NT2/D1 (cell line): ENCODE measurements at regions not wholly inside any gene's neighbourhood (a gene's known extent, or its start where the extent isn't known, plus 50 kb on each side); places are given as distances from the start of the nearest gene placed in this dataset.

Experiments
- DNase-seq: peaks from one replicate; pipeline ENCODE4 v3.0.0-alpha.2; 2011; ENCODE audit warnings: low read depth, low spot score
- H3K27me3 ChIP-seq: 2 replicates; pipeline ENCODE4 v1.6.0; 2011; ENCODE audit warnings: mild to moderate bottlenecking; ENCODE audit not compliant: insufficient read length, insufficient read depth
- H3K36me3 ChIP-seq: 2 replicates; pipeline ENCODE4 v1.6.1; 2011; ENCODE audit warnings: mild to moderate bottlenecking, low read length, mixed read lengths; ENCODE audit not compliant: insufficient read depth, insufficient read length
- H3K4me1 ChIP-seq: 2 replicates; pipeline ENCODE4 v1.5.1; 2011; ENCODE audit not compliant: insufficient read depth, insufficient read length
- H3K4me3 ChIP-seq: 2 replicates; pipeline ENCODE4 v1.5.1; 2011; ENCODE audit warnings: low read depth; ENCODE audit not compliant: insufficient read length
- H3K9ac ChIP-seq: 2 replicates; pipeline ENCODE4 v1.6.0; 2011; ENCODE audit warnings: low read depth; ENCODE audit not compliant: insufficient read length
- H3K9me3 ChIP-seq: 2 replicates; pipeline ENCODE4 v1.5.1; 2011; ENCODE audit warnings: mild to moderate bottlenecking, low read length; ENCODE audit not compliant: insufficient read depth
- SUZ12 ChIP-seq: IDR thresholded peaks from 2 replicates; pipeline ENCODE4 v1.6.1; 2011; ENCODE audit not compliant: insufficient read length, insufficient read depth; ENCODE audit errors: extremely low read depth
- YY1 ChIP-seq: IDR thresholded peaks from 2 replicates; pipeline ENCODE4 v1.6.1; 2011; ENCODE audit not compliant: insufficient read length, insufficient read depth
- ZNF274 ChIP-seq: IDR thresholded peaks from 2 replicates; pipeline ENCODE4 v1.6.1; 2011; ENCODE audit warnings: mild to moderate bottlenecking, low read depth, low read length

- Histone ChIP-seq H3K4me3 (no peak overlapping the region), H3K36me3 (no peaks in the 10 kb centered on the region), H3K4me1 (no peaks in the 10 kb centered on the region), H3K9me3 (no peaks in the 10 kb centered on the region), H3K27me3 (no peaks in the 10 kb centered on the region), H3K9ac (no peak overlapping the region)
- DNase-seq: no peak
- no peak for TF ChIP-seq SUZ12
- TF ChIP-seq YY1: no peak
- no peak for TF ChIP-seq ZNF274
Observed at GRCh38 chr6:165917576-165917975, 250.1 kb downstream of the TBXT start.

- H3K9me3 ChIP-seq: no peaks in the 10 kb centered on the region
- H3K27me3 ChIP-seq: no peaks in the 10 kb centered on the region
- TF ChIP-seq YY1 (no peak), SUZ12 (no peak), ZNF274 (no peak)
- no peak for DNase-seq
- H3K9ac ChIP-seq: no peak overlapping the region
- H3K4me3 ChIP-seq: no peak overlapping the region
- H3K36me3 ChIP-seq: no peaks in the 10 kb centered on the region
- H3K4me1 ChIP-seq: no peaks in the 10 kb centered on the region
Observed at GRCh38 chr6:165915022-165915770, 252.2 kb upstream of the PDE10A start.

GRCh38 chr6:165913676-165914570 is 250.9 kb upstream of the PDE10A start:
- H3K9ac ChIP-seq: no peak overlapping the region
- no peaks in the 10 kb centered on the region for H3K36me3 ChIP-seq
- no peak overlapping the region for H3K4me3 ChIP-seq
- DNase-seq: no peak
- H3K9me3 ChIP-seq: no peaks in the 10 kb centered on the region
- no peaks in the 10 kb centered on the region for H3K27me3 ChIP-seq
- TF ChIP-seq ZNF274 (no peak), YY1 (no peak), SUZ12 (no peak)
- H3K4me1 ChIP-seq: no peaks in the 10 kb centered on the region

GRCh38 chr6:165910184-165910966 is 247.3 kb upstream of the PDE10A start:
- DNase-seq: no peak

GRCh38 chr6:165906736-165907135 is 243.7 kb upstream of the PDE10A start:
- H3K4me3 ChIP-seq: no peak overlapping the region
- H3K4me1 ChIP-seq: no peaks in the 10 kb centered on the region
- no peaks in the 10 kb centered on the region for H3K27me3 ChIP-seq
- DNase-seq: no peak
- TF ChIP-seq ZNF274 (no peak), SUZ12 (no peak), YY1 (no peak)
- no peak overlapping the region for H3K9ac ChIP-seq
- H3K36me3 ChIP-seq: no peaks in the 10 kb centered on the region
- no peaks in the 10 kb centered on the region for H3K9me3 ChIP-seq

More at GRCh38 chr6:165910184-165910966, 247.3 kb upstream of the PDE10A start:
- no peaks in the 10 kb centered on the region for H3K9me3 ChIP-seq
- H3K27me3 ChIP-seq: no peaks in the 10 kb centered on the region
- H3K9ac ChIP-seq: no peak overlapping the region
- TF ChIP-seq YY1 (no peak), SUZ12 (no peak), ZNF274 (no peak)
- H3K4me1 ChIP-seq: no peaks in the 10 kb centered on the region
- no peaks in the 10 kb centered on the region for H3K36me3 ChIP-seq
- no peak overlapping the region for H3K4me3 ChIP-seq

GRCh38 chr6:165905744-165906143 is 242.7 kb upstream of the PDE10A start:
- no peaks in the 10 kb centered on the region for H3K9me3 ChIP-seq
- no peaks in the 10 kb centered on the region for H3K4me1 ChIP-seq
- no peak for TF ChIP-seq SUZ12
- H3K4me3 ChIP-seq: no peak overlapping the region
- H3K36me3 ChIP-seq: no peaks in the 10 kb centered on the region
- no peak overlapping the region for H3K9ac ChIP-seq
- DNase-seq: no peak
- H3K27me3 ChIP-seq: no peaks in the 10 kb centered on the region
